NCI-H187 treated with DMSO at 0.1 percent for 48 hours (cell line): ENCODE measurements at regions not wholly inside any gene's neighbourhood (a gene's known extent, or its start where the extent isn't known, plus 50 kb on each side); places are given as distances from the start of the nearest gene placed in this dataset.
A peak's percentile ranks its signal among the peaks of the same experiment; 100 is the strongest.

Experiments
- DNase-seq: peaks from one replicate; lab custom pipeline; 2025; lab: John Stamatoyannopoulos, UW

GRCh38 chr4:52288212-52288855 lies 237.2 kb downstream of the SPATA18 start:
- no peak for DNase-seq

- DNase-seq, result no peak
These were observed 239.4 kb downstream of the SPATA18 start for GRCh38 chr4:52290466-52290865.

- DNase-seq, result no peak
These were observed 241.1 kb downstream of the SPATA18 start for GRCh38 chr4:52292245-52292644.

DNA sequence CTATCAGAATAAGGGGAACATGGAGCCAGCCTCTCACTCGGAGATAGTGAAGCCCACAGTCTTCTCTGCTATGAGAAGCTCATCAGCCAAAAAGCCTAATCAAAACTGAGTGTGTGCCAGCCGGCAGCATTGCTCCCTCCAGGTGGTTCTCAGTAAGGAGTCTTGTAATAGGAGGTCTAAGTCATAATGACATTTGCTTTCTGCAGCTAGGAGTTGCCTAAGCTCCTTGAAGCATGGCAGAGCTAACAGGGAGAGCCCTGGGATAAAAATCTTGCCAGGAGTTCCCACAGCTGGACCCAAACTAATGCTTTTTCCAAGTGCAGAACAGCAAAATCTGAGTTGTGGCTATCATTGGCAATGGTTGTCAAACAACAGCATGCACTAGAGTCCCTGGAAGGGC lies 245.2 kb downstream of the SPATA18 start:
- DNase-seq, result no peak

DNA sequence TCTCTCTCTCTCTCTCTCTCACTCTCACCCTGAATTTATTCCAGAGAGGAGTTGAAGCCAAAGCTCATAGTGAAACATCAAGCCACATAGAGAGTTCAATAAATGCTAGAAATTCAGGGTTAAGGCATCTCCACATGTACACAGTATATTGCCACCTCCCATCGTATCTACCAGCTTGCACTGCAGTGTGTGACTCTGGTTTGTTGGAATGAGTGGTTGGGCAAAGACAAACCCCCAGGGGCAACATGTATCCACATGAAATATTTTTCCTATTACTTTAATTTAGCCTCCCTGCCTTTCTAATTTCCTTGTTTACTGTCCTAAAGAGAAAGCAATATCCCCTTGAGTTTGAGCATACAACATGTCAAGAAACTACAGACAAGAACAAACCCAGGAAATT lies 247.3 kb downstream of the SPATA18 start:
- DNase-seq, result no peak

- no peak for DNase-seq
These were observed 248.0 kb downstream of the SPATA18 start for GRCh38 chr4:52299120-52299519.

- DNase-seq, result no peak
These were observed 260.5 kb downstream of the SPATA18 start for GRCh38 chr4:52311464-52312125.

GRCh38 chr4:52312722-52313121 lies 261.6 kb downstream of the SPATA18 start:
- no peak for DNase-seq

DNA sequence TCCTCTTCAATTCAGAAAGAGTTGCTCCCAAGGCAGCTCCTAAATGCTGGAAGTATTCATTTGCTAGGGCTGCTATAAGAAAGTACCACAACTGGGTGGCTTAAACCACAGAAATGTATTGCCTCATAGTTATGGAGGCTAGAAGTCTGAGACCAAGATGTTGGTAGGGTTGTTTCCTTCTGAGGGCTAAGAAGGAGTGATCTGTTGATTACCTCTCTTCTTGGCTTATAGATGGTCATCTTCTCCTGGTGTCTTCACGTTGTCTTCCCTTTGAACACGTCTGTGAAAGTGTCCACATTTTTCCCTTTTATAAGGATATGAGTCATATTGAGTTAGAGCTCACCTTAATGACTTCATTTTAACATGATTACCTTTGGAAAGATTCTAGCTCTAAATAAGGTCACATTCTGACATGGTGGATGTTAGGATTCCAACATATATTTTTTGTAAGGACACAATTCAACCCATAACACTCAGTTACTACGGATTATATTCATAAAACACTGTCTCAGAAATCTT lies 266.3 kb downstream of the SPATA18 start:
- no peak for DNase-seq

- no peak for DNase-seq
These were observed 266.9 kb downstream of the SPATA18 start for GRCh38 chr4:52317981-52318380.

GRCh38 chr4:52329894-52330293 lies 278.8 kb downstream of the SPATA18 start:
- no peak for DNase-seq

GRCh38 chr4:52343595-52343994 lies 292.5 kb downstream of the SPATA18 start:
- DNase-seq, result no peak

- DNase-seq, result no peak
These were observed 299.8 kb downstream of the SPATA18 start for GRCh38 chr4:52350926-52351325.

GRCh38 chr4:52358366-52358765 lies 300.7 kb downstream of the USP46 start:
- no peak for DNase-seq

- DNase-seq, result peak; percentile 83
These were observed 300.2 kb downstream of the USP46 start for GRCh38 chr4:52358883-52359321.

DNA sequence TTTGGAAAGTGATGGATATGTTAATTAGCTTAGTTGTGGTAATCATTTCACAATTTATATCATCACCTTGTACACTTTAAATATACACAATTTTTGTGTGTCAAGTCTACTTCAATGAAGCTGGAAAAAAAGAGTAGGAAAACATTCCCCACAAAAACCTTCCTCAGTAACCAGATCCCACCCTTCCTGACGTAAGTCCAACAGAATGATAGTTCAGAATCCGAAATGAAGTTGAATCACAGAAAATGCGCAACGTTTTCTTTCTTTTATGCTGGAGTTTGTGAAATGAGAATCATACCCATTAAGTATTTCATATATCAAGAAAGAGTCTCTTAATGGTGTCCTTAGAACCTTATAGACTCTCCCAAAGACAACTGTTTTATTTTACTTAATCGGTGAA lies 292.9 kb downstream of the USP46 start:
- no peak for DNase-seq

GRCh38 chr4:52366621-52367020 lies 292.5 kb downstream of the USP46 start:
- DNase-seq, result no peak

GRCh38 chr4:52367282-52367830 lies 291.7 kb downstream of the USP46 start:
- DNase-seq, result no peak

GRCh38 chr4:52368895-52369294 lies 290.2 kb downstream of the USP46 start:
- peak; percentile 45 for DNase-seq

DNA sequence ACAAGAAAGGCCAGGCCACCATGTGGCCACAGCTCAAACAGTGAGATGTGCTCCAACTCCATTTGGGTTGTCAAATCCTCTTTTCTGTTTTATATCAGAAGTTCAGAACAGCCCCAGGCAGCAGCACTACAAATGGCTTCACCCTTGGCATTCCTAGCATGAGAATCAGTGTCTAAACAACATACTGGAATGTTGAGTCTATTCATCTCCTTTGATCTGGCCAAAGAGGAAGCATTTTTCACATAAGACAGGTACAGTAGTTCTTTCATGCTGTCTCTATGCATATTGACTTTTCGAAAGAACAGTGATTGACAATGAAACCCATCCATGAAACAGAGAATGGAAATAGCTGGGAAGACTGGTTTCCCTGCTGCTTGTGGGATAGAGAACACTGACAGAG lies 289.5 kb downstream of the USP46 start:
- no peak for DNase-seq

DNA sequence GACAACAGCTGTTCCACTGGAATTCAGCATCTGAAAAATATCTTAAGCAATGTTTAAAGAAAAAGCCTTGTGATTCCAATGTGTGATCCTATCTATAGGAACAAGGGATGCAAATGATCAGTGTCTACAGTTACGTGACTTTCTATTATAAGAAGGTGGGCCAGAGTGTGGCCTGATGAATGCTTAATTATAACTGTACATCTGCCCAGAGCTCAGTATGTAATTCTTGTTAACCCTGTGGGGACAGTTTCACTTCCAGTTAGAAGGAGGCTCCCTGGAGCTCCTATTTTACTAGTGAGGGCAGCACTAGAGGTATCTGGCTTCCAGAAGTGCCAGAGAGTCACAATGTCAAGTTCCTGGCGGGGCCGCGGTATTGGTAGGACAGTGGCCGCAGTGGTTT lies 288.5 kb downstream of the USP46 start:
- no peak for DNase-seq

DNA sequence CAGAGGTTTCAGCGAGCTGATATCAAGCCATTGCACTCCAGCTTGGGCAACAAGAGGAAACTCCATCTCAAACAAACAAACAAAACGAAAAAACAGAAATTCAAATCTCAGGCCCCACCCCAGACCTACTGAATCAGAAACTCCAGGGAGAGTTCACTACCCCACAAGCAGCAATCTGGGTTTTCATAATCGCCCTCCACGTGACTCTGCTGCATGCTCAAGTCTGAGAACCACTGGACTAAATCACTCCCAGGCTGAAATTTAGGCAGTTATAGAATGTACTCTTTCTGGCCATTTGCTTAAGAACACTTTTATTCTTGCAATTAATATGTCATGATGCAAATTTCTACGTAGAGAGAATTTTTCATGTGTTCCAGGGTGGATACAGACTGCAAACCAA lies 287.3 kb downstream of the USP46 start:
- no peak for DNase-seq

- no peak for DNase-seq
These were observed 286.8 kb downstream of the USP46 start for GRCh38 chr4:52372269-52372668.
